Bronchial epithelial cell (primary cell): ENCODE measurements at regions not wholly inside any gene's neighbourhood (a gene's known extent, or its start where the extent isn't known, plus 50 kb on each side); places are given as distances from the start of the nearest gene placed in this dataset.
A peak's percentile ranks its signal among the peaks of the same experiment; 100 is the strongest.

Experiments used
- DNase-seq: peaks from one replicate; pipeline ENCODE4 v3.0.0-alpha.2; 2010; ENCODE audit warnings: low read depth
- FAIRE-seq: peaks from 2 replicates; lab custom pipeline; 2011; peaks lifted over from hg19 to GRCh38; lab: Jason Lieb, UNC
- H3K27me3 ChIP-seq: 2 replicates; pipeline ENCODE4 v1.5.1; 2011; ENCODE audit warnings: low read length; ENCODE audit not compliant: control insufficient read depth, insufficient read depth
- H3K36me3 ChIP-seq: 2 replicates; pipeline ENCODE4 v1.5.1; 2011; ENCODE audit warnings: low read length; ENCODE audit not compliant: control insufficient read depth, insufficient read depth
- H3K4me3 ChIP-seq: 2 replicates; pipeline ENCODE4 v1.5.1; 2011; ENCODE audit warnings: mild to moderate bottlenecking, low read depth, low read length, control low read depth
- CTCF ChIP-seq: IDR thresholded peaks from 2 replicates; pipeline ENCODE4 v1.5.1; 2011; ENCODE audit warnings: mild to moderate bottlenecking, moderate library complexity, low read length, control low read depth, inconsistent platforms; ENCODE audit not compliant: insufficient read depth, severe bottlenecking

DNA sequence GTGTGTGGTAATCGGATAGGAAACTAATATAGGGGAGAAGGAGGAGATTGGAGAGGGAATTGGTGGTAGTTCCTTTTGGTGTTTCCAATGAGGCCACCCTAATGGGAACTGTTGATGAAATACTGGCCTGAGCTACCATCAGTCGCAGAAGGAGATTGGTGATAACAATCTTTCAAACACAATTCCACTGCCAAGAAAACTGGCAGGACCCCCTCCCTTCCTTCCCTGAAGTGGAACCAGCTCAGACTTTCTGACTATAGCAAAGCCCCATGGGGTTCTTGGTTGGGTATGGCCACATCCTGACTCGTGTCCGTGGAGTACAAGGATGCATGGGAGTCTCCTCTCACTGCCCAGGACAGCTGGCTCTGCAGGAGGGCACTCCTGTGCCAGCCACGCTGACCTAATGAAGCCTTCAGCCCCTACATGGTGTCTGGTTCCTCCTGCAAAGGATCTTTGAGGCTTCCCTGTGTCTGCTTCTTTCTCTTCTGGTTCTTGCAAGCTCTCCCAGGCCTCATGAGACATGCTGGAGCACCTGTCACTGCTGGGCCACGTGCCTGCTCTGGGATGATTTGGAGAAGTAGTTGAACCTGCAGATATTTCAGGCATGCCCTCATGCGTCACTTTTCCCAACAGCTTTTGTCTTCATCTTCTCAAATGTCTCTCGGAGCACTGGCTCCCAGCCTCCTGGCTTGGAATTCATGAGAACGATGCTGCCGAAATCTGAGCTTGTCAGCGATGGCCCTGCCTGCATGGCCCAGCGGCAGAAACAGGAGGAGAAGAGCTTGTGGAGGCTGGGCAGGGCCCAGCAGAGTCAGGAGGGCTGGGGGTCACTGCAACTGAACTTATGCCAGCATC lies 90.0 kb upstream of the ADPGK start:
- Histone ChIP-seq H3K27me3 (no peaks in the 10 kb centered on the region), H3K36me3 (no peaks in the 10 kb centered on the region), H3K4me3 (no peak overlapping the region)
- TF ChIP-seq CTCF = no peak
- FAIRE-seq (no peak), DNase-seq (no peak)

GRCh38 chr15:72872066-72872845 lies 88.7 kb upstream of the ADPGK start:
- DNase-seq = no peak
- FAIRE-seq = no peak
- no peak for TF ChIP-seq CTCF

GRCh38 chr15:72866866-72867616 lies 83.5 kb upstream of the ADPGK start:
- DNase-seq (no peak), FAIRE-seq (no peak)
- H3K36me3 ChIP-seq = no peaks in the 10 kb centered on the region
- H3K4me3 ChIP-seq = no peak overlapping the region
- TF ChIP-seq CTCF = no peak
- peaks cover 4% of the 10 kb centered on the region for H3K27me3 ChIP-seq

More at GRCh38 chr15:72872066-72872845, 88.7 kb upstream of the ADPGK start:
- no peak overlapping the region for H3K4me3 ChIP-seq
- no peaks in the 10 kb centered on the region for H3K36me3 ChIP-seq
- peaks cover 2% of the 10 kb centered on the region for H3K27me3 ChIP-seq

DNA sequence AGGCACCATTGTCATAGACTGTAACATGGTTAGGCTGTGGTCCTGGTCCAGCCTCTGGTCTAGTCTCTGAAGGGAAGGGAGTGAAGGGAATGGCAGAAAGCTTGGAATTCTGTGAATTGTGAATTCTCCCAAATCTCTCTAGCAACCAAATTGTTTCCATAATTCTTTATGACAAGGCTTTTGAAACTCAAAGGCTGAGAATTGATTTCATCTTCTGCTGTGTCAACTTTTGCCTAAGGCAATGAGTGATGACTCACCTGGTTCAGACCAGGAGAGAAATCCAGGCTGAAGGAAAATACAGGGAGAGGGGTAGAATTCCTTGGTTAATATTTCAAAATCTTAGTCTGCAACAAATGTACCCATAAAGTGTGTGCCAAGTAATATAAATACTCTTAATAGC lies 82.6 kb upstream of the ADPGK start:
- no peak for TF ChIP-seq CTCF
- DNase-seq (peak; percentile 70), FAIRE-seq (peak; percentile 85)
- H3K4me3 ChIP-seq = no peak overlapping the region
- H3K36me3 ChIP-seq = no peaks in the 10 kb centered on the region
- peaks cover 4% of the 10 kb centered on the region for H3K27me3 ChIP-seq

- Histone ChIP-seq H3K4me3 (no peak overlapping the region), H3K36me3 (no peaks in the 10 kb centered on the region), H3K27me3 (peaks cover 4% of the 10 kb centered on the region)
- TF ChIP-seq CTCF = no peak
- no peak for DNase-seq
- no peak for FAIRE-seq
These were observed 81.9 kb upstream of the ADPGK start for GRCh38 chr15:72865486-72865885.
